Stomach (tissue), 8 donors: ENCODE measurements at regions not wholly inside any gene's neighbourhood (a gene's known extent, or its start where the extent isn't known, plus 50 kb on each side); places are given as distances from the start of the nearest gene placed in this dataset.

Source experiments
- DNase-seq, 2 donors: peaks; one replicate each; pipeline versions ENCODE4 v3.0.0 to v3.0.0-alpha.2; 2013 to 2019
- H3K27ac ChIP-seq, 5 donors: fragments of 200-600 bp in 4 of 5; sonication (generic) in 4 of 5; one replicate each; pipeline ENCODE4 v1.5.1; 2013 to 2019; ENCODE audit warnings: mild to moderate bottlenecking in 1 of 5, moderate library complexity in 1 of 5
- H3K27me3 ChIP-seq, 3 donors: fragments of 200-600 bp; sonication (generic); one replicate each; pipeline ENCODE4 v1.5.1; 2017 to 2019; ENCODE audit warnings: mixed run types in 1 of 3
- H3K36me3 ChIP-seq, 4 donors: fragments of 200-600 bp; sonication (generic); 1 replicate in 3 of 4; 2 replicates in 1 of 4; pipeline ENCODE4 v1.5.1; 2016 to 2019
- H3K4me1 ChIP-seq, 4 donors: fragments of 200-600 bp; sonication (generic); one replicate each; pipeline ENCODE4 v1.5.1; 2016 to 2019
- H3K4me3 ChIP-seq, 4 donors: fragments of 200-600 bp; sonication (generic) in 3 of 4; one replicate each; pipeline ENCODE4 v1.5.1; 2016 to 2019; ENCODE audit warnings: mild to moderate bottlenecking in 1 of 4
- H3K9me3 ChIP-seq, 4 donors: fragments of 200-600 bp; sonication (generic); one replicate each; pipeline ENCODE4 v1.5.1; 2016 to 2019
- EP300 ChIP-seq: sonication (generic); formaldehyde crosslinking; IDR thresholded peaks from one replicate; pipeline ENCODE4 v1.6.1; 2017; ENCODE audit warnings: antibody characterized with exemption
- POLR2A ChIP-seq, 4 donors: fragments of 450-650 bp; IDR thresholded peaks; one replicate each; pipeline ENCODE4 v1.6.1; 2016; ENCODE audit warnings: antibody characterized with exemption in 4 of 4, control low read depth in 2 of 4, mild to moderate bottlenecking in 1 of 4, moderate library complexity in 1 of 4
- POLR2AphosphoS5 ChIP-seq, 3 donors: sonication (generic); formaldehyde crosslinking; IDR thresholded peaks; one replicate each; pipeline ENCODE4 v1.6.1; 2016; ENCODE audit warnings: antibody characterized with exemption in 3 of 3
- WGBS, 5 donors: extraction: QIAGEN DNeasy Blood & Tissue Kit in 3 of 5; methylation state at CpG; one replicate each; pipeline versions ENCODE4 v1.1.5 to v1.1.7; 2013 to 2018; 5-methylcytosine and 5-hydroxymethylcytosine counted together
- intact Hi-C: fragments of 100-400 bp; cut with DNase I; formaldehyde crosslinking; loops from one replicate; pipeline ENCODE4 v1.15.1; 2023; ENCODE audit warnings: low total_unique reads
- TF ChIP-seq, protein P1 (sequence below), 7 experiments: fragments of 450-650 bp in 4 of 7; fragments of 200-600 bp in 3 of 7; sonication (generic) in 3 of 7; IDR thresholded peaks; one replicate each; pipeline ENCODE4 v1.5.1; 2016 to 2019; ENCODE audit warnings: antibody characterized with exemption in 7 of 7, control low read depth in 2 of 7, mild to moderate bottlenecking in 1 of 7
- donor health status: healthy with polysubstance abuse.
- donor health status: Bipolar disorder and iron deficiency.
- donor health status: healthy.

DNA sequence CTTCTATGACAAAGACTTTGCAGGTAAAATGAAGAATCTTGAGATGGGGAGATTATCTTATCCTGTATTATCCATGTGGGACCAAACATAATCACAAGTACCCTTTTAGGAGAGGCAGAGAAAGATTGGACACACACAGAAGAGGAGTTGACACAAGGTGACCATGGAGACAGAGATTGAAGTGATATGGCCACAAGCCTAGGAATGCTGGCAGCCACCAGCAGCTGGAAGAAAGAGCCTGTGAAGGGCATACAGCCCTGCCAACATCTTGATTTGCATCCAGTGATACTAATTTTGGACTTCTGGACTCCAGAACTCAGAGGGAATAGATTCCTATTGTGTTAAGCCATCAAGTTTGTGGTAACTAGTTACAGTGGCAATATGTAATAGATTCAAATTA is 78.1 kb downstream of the RPS29 start:
- no peak for DNase-seq
- no peak for TF ChIP-seq EP300
- no peak for TF ChIP-seq POLR2AphosphoS5 (IDR thresholded peaks at IDR 0.05)
- TF ChIP-seq, protein P1, sequence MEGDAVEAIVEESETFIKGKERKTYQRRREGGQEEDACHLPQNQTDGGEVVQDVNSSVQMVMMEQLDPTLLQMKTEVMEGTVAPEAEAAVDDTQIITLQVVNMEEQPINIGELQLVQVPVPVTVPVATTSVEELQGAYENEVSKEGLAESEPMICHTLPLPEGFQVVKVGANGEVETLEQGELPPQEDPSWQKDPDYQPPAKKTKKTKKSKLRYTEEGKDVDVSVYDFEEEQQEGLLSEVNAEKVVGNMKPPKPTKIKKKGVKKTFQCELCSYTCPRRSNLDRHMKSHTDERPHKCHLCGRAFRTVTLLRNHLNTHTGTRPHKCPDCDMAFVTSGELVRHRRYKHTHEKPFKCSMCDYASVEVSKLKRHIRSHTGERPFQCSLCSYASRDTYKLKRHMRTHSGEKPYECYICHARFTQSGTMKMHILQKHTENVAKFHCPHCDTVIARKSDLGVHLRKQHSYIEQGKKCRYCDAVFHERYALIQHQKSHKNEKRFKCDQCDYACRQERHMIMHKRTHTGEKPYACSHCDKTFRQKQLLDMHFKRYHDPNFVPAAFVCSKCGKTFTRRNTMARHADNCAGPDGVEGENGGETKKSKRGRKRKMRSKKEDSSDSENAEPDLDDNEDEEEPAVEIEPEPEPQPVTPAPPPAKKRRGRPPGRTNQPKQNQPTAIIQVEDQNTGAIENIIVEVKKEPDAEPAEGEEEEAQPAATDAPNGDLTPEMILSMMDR (IDR thresholded peaks at IDR 0.05) = no peak
- no peak for TF ChIP-seq POLR2A (IDR thresholded peaks at IDR 0.05)
- Histone ChIP-seq H3K9me3 (peaks cover 0 to 8% (median 4%) of the 10 kb centered on the region in 4 donors), H3K4me3 (no peak overlapping the region), H3K36me3 (no peaks in the 10 kb centered on the region), H3K27ac (no peak overlapping the region), H3K27me3 (no peaks in the 10 kb centered on the region), H3K4me1 (no peaks in the 10 kb centered on the region)
- intact Hi-C loops = no loop called here

DNA sequence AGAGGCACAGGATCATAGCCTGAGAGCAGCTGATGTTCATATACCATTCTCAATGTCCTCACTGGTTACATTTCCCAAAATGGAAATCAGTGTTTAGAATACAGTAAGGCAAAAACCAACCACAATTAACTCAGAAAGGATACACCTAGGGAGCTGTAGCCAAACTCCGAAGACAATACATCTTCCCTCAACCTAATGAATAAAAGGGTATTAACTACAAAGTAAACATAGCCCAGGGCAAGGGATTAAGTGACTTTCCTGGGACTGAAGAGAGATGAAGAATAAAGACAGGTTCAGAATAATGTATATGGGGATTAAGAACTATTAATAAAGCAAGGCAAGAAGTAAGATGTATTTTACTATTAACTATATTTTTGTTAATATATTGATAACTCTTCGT is 79.5 kb downstream of the RPS29 start:
- no peak for TF ChIP-seq EP300
- TF ChIP-seq, protein P1 (IDR thresholded peaks at IDR 0.05) = no peak
- TF ChIP-seq POLR2AphosphoS5 (IDR thresholded peaks at IDR 0.05) = no peak
- TF ChIP-seq POLR2A (IDR thresholded peaks at IDR 0.05) = no peak
- intact Hi-C loops = no loop called here
- Histone ChIP-seq H3K4me1 (no peaks in the 10 kb centered on the region), H3K36me3 (no peaks in the 10 kb centered on the region), H3K27me3 (no peaks in the 10 kb centered on the region), H3K9me3 (peaks cover 0 to 8% (median 4%) of the 10 kb centered on the region in 4 donors), H3K27ac (no peak overlapping the region), H3K4me3 (no peak overlapping the region)
- WGBS, 5 donors = 52 to 62% (median 58%) methylated on average over 2 of the region's 2 CpGs
- DNase-seq = no peak

DNA sequence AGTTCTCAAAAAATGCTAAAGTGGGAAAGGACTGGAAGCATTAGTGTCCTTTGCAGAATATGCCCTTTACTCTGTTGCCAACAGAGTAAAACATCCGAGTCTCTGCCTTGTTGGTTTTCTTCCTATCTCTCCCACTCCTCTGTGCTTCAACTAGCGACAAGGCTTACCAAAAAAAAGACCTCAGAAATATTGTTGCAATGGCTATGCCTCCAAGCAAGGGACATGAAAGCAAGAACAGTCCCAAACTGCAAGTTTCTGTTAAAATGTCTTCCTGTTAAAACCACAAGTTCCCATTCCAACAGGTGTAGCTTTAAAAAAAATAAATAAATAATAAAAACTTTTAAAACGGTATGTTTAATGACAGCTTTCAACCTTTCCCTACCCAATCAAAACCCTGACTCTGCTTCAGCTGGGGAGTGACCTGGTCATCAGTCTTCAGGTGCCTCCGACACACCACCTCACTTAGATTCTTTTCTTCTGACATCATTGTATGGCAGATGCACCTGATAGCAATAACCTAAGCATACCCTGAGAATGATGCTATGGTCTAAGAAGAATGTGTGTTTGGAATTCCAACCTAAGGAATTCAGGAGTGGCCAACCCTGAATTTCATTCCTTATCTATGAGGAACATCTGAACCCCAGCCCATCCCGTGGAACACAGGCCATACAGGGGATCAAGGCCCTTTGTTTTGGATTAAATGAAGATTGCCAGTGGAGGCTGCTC is 81.0 kb downstream of the RPS29 start:
- no peak for TF ChIP-seq EP300
- TF ChIP-seq POLR2AphosphoS5 (IDR thresholded peaks at IDR 0.05) = no peak
- TF ChIP-seq, protein P1 (IDR thresholded peaks at IDR 0.05) = no peak
- intact Hi-C loops = no loop called here
- 48 to 72% (median 50%) methylated on average over 5 of the region's 5 CpGs for WGBS, 5 donors
- Histone ChIP-seq H3K27me3 (peaks cover 0 to 4% (median 0%) of the 10 kb centered on the region in 3 donors), H3K27ac (no peak overlapping the region), H3K4me1 (no peaks in the 10 kb centered on the region), H3K36me3 (no peaks in the 10 kb centered on the region), H3K9me3 (peaks cover 0 to 8% (median 4%) of the 10 kb centered on the region in 4 donors), H3K4me3 (no peak overlapping the region)
- DNase-seq = no peak

DNA sequence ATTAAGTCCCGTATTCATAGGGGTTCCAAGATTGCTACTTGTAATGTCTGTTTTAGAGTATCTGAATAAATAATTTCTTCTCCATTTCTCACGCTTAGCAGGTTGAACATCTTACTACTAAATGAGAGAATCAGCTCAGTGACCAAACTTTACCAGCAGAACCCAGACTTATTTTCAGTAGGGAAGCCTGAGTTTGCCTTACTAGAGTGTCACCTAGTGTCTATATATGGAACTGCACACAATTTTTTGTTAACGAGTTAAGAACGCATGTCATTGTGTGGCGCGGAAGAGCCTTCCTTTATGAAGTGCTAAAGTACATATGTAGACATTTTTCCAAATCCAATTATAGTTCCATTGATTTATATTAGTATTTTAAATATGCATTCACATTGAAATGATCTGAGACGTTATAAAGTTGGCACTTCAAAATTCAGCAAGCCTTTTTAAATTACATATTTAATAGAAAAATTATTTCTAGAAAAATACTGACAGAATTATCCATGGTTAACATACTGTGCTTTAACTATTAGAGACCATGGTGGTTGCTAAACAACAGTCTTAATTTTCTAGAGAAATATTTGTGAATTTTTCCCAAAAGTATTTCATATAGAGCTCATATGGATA is 88.3 kb downstream of the RPS29 start:
- no peak overlapping the region for H3K4me3 ChIP-seq
- H3K36me3 ChIP-seq = no peaks in the 10 kb centered on the region
- DNase-seq = peak in 1 of 2 donors; percentile 83
- WGBS, 5 donors = 17 to 23% (median 21%) methylated on average over 7 of the region's 7 CpGs
- peaks cover 0 to 10% (median 0%) of the 10 kb centered on the region in 3 donors for H3K27me3 ChIP-seq
- intact Hi-C loops = loop anchor here (5.0 kb wide), 1 partner anchor 36 kb away; no protein-coding TSS in a partner anchor
- H3K9me3 ChIP-seq = no peaks in the 10 kb centered on the region
- H3K4me1 ChIP-seq = no peaks in the 10 kb centered on the region
- no peak overlapping the region for H3K27ac ChIP-seq
- TF ChIP-seq EP300 (no peak), POLR2A (IDR thresholded peaks at IDR 0.05) (no peak), POLR2AphosphoS5 (IDR thresholded peaks at IDR 0.05) (no peak)
- TF ChIP-seq, protein P1 (IDR thresholded peaks at IDR 0.05) = peak in 6 of 7 experiments; percentile 9 to 92 (median 86)
